ENCODE measurements at regions not wholly inside any gene's neighbourhood (a gene's known extent, or its start where the extent isn't known, plus 50 kb on each side); places are given as distances from the start of the nearest gene placed in this dataset.
"Not testable (repeated sequence)": the region's sequence is repeated elsewhere in the genome, so short reads cannot be mapped to it uniquely, and the experiment has no call there.

DNA sequence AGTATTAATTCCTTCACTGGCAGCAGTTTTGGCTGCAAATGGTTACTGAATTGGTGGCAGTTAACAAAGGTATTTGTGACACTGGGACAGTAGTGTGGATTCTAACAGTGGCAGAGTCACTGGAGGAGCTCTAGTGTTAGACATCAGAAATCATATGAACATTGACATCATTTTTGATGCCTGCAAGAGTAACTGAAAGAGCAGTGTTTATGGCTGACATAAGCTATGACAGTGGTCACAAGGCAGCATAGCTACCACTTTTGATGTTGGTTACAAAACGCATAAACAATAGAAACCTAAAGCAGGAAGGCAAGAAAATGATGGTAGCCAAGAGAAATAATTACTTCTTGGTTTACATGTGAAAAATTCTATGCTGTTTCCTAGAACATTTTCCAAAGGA lies 326.7 kb upstream of the MAN1A1 start:
- no peak for DNase-seq
- in situ Hi-C loops (cut with MboI; ENCODE audit: low pct_unique_long_range_greater_than_20kb, low sequenced_read_pairs): no loop called here

DNA sequence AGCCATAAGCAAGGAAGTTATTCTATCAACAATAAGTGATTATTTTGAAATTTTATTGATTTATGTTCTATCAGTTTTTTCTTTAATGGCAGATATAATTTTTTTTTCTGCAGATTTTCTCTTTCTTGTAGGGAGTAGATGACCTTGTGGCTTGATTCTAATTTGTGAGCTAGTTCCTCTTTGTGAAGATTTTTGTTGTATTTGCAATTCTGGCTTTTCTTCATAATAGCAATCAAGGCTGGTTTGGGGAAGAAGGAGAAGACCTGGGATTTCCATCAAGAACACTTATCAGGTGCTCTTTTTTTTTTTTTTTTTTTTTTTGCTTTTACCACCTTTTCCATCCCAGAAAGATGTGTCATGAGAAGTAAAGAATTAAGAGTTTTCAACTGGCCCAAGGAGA lies 324.2 kb upstream of the MAN1A1 start:
- no peak for DNase-seq
- in situ Hi-C loops (cut with MboI; ENCODE audit: low pct_unique_long_range_greater_than_20kb, low sequenced_read_pairs): no loop called here

DNA sequence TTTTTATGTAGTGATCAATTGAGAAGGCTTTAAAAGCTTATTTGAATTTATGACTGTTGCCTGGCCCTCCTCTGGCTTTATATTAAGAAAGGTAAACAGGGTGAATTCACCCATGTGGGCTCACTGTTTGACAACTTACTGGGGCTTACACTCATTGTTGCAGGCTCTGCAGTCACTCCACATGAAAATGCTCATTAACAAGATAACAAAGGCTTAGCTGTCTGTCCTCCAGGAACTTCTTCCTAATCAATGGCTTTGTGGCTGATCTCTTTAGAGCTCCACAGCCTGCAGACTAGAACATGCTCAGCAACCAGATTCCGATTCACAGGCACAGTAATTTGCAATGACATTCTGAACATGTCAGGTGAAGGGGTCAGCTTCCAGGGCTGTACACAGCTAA lies 323.2 kb upstream of the MAN1A1 start:
- in situ Hi-C loops (cut with MboI; ENCODE audit: low pct_unique_long_range_greater_than_20kb, low sequenced_read_pairs): no loop called here
- DNase-seq: no peak

DNA sequence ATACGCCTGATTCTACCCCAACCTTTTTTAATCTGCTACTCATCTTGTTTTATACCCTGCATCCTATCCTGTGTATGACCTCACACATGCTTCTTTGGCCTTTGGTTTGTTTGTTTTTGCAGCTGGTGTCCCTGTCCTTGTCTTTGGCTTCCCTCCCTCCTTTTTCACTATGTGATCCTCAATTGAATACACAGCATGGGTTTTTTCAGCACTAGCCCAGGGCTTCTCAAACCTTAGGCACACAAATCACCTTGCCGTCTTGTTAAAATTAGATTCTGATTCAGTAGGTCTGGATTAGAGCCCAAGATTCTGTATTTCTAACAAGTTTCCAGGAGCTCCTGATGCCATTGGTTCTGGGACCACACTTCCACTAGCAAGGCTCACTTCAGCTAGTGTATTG lies 321.5 kb upstream of the MAN1A1 start:
- in situ Hi-C loops (cut with MboI; ENCODE audit: low pct_unique_long_range_greater_than_20kb, low sequenced_read_pairs): no loop called here
- no peak for DNase-seq

DNA sequence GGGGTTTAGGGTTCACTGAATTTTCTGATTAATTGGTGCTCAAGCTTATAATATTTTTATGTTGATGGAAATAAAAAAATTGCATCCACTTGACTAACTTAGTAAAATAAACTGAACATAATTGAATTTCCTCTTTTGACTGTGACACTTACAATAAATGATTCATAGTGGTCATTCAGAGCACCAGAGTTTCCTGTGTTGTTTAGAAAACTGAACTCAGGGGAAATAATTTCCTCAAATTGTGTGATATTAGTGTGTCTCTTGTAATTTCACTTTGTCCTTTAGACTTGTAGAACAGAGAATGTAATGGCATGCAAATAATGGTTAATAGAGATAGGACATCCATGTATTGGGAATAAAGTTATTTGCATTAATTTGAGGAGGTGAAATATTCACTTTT lies 319.7 kb upstream of the MAN1A1 start:
- in situ Hi-C loops (cut with MboI; ENCODE audit: low pct_unique_long_range_greater_than_20kb, low sequenced_read_pairs): no loop called here
- DNase-seq: no peak

DNA sequence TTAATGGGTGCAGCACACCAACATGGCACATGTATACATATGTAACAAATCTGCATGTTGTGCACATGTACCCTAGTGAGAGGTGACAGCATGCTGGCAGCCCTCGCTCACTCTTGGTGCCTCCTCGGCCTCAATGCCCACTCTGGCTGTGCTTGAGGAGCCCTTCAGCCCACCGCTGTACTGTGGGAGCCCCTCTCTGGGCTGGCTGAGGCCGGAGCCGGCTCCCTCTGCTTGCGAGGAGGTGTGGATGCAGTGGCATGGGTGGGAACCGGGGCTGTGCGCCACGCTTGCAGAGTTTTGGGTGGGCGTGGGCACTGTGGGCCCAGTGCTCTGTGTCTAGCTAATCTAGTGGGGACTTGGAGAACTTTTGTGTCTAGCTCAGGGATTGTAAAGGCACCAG lies 315.9 kb upstream of the MAN1A1 start:
- in situ Hi-C loops (cut with MboI; ENCODE audit: low pct_unique_long_range_greater_than_20kb, low sequenced_read_pairs); DNase-seq: not testable (repeated sequence)

DNA sequence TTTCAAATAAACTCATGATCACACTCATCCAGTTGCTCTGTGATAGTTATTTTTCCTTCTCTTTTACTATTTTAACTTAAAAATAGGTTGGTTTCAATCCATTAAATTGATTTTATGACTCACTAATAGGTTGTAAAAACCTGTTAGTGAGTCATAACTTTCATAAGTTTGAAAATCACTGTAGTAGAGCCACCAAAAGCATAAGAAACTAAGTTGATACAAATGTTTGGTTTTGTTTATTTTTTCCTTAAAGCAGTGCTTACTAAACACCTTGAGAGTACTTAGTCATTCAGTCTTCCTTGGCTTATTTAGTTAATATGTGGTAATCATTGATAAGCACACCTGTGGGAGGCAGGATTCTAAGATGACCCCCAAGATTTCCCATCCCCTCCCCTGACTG lies 312.1 kb upstream of the MAN1A1 start:
- in situ Hi-C loops (cut with MboI; ENCODE audit: low pct_unique_long_range_greater_than_20kb, low sequenced_read_pairs): no loop called here
- DNase-seq: no peak

DNA sequence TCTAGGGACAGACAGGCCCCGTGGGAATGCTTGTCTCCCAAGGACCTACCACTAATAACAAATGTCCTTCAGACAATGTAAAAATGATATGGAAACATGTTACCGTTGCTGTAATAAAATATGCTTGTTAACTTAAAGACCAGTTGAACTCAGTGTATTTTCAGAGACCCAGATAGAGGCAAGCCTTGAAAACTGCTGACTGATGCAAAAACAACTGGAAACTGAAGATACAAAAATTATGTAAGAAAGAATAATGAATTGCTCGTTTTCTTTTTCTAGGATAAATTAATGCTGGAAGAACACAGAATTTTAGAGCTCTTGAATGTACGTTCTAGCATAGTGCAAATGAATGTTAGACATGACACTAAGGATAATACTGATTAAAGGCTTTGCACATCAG lies 311.5 kb upstream of the MAN1A1 start:
- in situ Hi-C loops (cut with MboI; ENCODE audit: low pct_unique_long_range_greater_than_20kb, low sequenced_read_pairs): no loop called here
- no peak for DNase-seq

DNA sequence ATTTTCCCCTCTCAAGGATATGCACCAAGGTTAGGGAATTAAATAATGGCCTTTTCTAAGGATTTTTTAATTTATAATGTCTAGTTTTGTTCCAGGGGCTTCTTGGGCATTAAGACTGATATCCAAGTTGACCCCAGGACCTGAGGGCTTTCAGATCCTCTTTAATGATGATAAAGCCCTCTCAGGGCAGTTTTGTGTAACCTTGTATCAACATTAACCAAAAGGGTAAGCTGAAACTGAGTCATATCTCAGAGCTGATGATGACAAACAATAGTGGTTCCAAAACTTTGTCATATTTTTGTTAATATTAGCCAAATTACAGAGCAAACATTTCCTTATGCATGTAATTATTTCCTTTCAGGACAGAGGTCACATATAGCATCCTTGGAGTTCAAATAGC lies 309.4 kb upstream of the MAN1A1 start:
- DNase-seq: no peak
- in situ Hi-C loops (cut with MboI; ENCODE audit: low pct_unique_long_range_greater_than_20kb, low sequenced_read_pairs): no loop called here

DNA sequence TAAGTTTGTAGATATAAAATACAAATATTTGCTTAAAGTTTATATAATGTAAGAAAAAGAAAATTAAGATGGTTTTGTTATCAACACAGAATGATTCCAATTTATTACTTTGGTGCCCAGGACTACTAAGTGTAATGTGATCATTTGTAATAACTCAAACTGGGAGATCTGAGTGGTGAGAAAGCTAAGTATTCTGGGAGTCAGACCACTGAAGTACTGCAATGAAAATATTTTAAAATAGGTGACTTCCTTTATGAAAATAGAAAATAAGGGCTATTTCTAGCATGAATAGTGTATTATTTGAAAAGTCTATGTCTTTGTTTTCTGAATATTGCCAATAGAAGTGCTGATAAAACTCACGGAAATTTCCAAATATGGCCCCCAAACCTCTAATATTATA lies 305.6 kb upstream of the MAN1A1 start:
- in situ Hi-C loops (cut with MboI; ENCODE audit: low pct_unique_long_range_greater_than_20kb, low sequenced_read_pairs): no loop called here
- no peak for DNase-seq

DNA sequence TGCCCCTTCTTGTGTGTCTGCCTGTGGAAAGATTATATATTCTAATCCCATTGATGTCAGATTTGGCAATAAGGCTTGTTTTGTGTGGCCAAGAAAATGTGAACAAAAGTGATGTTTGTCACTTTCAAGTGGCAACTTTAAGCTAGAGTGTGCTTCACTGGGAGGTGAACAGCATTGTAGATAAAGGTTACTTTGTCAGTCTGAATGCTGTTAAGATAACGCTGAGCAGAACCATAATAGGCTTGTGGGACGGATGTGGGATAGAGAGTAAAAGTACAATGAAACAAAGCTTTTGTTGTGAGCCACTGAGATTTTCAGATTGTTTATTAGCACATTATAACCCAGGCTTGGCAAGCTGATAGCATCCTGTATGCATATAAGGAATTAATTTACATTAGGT lies 303.8 kb upstream of the MAN1A1 start:
- in situ Hi-C loops (cut with MboI; ENCODE audit: low pct_unique_long_range_greater_than_20kb, low sequenced_read_pairs): no loop called here
- no peak for DNase-seq

DNA sequence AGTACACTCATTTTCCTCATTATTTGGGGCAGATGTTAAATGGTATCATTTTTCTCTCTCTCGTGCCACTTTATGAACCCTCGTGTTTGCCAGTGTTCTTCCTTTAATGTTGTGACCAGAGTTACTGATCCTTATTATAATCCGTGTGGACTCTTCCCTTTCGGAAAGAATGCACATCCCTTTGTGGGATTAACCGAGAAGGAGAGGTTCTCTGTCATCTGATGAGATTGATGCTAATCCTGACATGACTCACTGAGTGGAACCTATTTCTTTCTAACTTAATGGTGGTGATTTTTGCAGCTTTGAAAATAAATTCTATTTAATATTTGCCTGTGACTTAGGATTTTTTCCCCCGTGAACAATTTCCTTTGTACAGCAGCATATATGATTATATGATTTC lies 300.0 kb upstream of the MAN1A1 start:
- in situ Hi-C loops (cut with MboI; ENCODE audit: low pct_unique_long_range_greater_than_20kb, low sequenced_read_pairs): no loop called here
- DNase-seq: no peak

DNA sequence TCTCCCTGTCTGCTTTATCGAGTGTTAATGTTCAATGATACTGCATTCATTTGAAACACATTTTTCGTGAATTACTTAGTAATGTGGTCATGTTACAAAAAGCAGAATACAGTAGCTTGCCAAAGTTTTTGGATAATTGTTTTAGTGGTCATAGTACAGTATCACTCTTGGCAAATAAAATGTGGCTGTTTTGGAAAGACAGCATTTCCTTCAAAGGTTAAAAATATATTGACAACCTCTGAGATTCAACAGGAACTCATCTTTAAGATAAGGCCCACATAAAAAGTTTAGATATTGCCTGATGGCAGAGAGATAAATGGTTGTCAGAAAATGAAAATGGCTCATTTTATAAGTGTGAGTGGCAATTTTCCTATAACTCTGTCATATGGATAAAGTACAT lies 297.7 kb upstream of the MAN1A1 start:
- no peak for DNase-seq
- in situ Hi-C loops (cut with MboI; ENCODE audit: low pct_unique_long_range_greater_than_20kb, low sequenced_read_pairs): no loop called here

DNA sequence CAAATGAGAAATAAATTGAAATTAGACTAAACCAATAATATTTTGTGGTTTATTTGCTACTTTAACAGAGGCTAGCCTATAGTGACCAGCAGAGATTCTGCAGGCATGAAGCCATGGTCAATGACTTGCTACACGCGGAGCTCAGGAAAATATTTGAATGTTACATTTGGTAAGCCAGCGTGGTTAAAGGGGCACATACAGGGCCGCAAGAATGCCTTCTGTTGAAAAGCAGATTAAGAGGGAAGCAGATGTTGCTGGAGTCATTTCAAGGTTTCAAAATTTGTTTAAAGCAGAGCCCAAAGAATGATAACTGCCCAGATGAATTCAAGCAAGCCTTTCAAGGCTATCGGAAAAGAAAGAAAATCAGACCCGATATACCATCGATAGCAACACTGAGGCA lies 294.3 kb upstream of the MAN1A1 start:
- in situ Hi-C loops (cut with MboI; ENCODE audit: low pct_unique_long_range_greater_than_20kb, low sequenced_read_pairs): no loop called here
- no peak for DNase-seq

DNA sequence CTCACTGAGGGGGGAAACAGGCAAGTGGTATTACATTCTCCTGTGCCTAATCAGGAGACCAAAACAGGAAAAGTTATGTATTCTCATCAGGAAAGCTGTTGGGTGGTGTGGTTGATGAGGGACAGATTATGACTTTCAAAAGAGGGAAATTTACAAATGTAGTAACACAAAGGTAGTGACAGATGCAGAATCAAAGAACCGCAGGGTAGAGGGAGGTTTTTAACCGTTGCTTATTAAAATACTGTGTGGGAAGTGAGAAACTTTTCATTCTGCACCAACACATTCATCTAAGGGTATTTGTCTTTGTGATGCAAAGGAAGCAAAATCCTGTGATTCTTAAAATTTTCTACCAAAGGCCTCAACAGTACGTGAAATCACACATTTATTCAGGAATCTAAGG lies 288.2 kb upstream of the MAN1A1 start:
- peak; percentile 23 for DNase-seq
- in situ Hi-C loops (cut with MboI; ENCODE audit: low pct_unique_long_range_greater_than_20kb, low sequenced_read_pairs): no loop called here

DNA sequence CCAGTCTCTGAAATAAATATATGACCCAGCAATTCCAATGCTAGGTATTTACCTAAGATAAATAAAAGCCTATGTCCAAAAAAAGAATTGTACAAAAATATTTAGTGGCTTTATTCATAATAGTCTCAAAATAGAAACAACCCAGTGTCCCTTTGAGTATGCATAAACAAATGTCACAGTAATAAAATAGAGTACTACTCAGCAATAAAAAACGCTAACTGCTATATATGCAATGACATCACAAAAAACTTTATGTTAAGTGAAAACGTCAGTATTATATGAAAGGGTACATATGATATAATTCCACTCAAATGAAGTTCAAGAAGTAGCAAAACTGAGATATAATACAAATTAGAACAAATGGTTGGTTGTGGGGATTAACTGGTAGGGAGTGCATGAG lies 286.5 kb upstream of the MAN1A1 start:
- DNase-seq: no peak
- in situ Hi-C loops (cut with MboI; ENCODE audit: low pct_unique_long_range_greater_than_20kb, low sequenced_read_pairs): no loop called here

DNA sequence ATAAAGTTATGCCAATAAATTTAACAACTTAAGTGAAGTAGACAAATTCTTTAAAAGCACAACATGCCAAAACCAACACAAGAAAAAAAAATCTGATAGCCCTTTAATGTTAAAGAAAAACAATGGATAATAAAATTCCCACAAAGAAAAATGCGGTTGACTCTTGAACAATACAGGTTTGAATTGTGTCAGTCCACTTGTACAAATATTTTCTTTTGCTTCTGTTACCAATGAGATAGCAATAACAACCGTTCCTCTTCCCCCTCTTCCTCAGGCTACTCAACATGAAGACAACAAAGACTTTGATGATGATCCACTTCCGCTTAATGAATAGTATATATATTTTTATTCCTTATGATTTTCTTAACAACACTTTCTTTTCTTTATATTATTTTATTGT lies 283.9 kb upstream of the MAN1A1 start:
- in situ Hi-C loops (cut with MboI; ENCODE audit: low pct_unique_long_range_greater_than_20kb, low sequenced_read_pairs): no loop called here
- no peak for DNase-seq

DNA sequence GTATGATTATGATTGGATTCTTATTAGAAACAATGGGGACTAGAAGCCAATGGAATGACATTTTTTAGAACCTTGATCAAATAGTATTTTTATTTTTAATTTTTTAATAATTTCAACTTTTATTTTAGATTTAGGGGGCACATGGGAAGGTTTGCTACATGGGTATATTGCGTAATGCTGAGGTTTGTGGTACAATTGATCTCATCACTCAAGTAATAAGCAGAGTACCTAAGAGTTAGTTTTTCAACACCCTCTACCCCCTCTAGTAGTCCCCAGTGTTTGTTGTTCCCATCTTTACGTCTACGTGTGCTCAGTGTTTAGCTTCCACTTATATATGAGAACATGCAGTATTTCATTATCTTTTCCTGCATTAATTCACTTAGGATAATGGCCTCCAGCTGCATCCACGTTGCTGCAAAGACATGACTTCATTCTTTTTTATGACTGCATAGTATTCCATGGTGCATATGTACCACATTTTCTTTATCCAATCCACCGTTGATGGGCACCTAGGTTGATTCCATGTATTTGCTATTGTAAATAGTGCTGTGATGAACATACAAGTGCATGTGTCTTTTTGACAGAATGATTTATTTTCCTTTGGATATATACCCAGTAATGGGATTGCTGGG lies 281.1 kb upstream of the MAN1A1 start:
- DNase-seq: no peak
- in situ Hi-C loops (cut with MboI; ENCODE audit: low pct_unique_long_range_greater_than_20kb, low sequenced_read_pairs): no loop called here

DNA sequence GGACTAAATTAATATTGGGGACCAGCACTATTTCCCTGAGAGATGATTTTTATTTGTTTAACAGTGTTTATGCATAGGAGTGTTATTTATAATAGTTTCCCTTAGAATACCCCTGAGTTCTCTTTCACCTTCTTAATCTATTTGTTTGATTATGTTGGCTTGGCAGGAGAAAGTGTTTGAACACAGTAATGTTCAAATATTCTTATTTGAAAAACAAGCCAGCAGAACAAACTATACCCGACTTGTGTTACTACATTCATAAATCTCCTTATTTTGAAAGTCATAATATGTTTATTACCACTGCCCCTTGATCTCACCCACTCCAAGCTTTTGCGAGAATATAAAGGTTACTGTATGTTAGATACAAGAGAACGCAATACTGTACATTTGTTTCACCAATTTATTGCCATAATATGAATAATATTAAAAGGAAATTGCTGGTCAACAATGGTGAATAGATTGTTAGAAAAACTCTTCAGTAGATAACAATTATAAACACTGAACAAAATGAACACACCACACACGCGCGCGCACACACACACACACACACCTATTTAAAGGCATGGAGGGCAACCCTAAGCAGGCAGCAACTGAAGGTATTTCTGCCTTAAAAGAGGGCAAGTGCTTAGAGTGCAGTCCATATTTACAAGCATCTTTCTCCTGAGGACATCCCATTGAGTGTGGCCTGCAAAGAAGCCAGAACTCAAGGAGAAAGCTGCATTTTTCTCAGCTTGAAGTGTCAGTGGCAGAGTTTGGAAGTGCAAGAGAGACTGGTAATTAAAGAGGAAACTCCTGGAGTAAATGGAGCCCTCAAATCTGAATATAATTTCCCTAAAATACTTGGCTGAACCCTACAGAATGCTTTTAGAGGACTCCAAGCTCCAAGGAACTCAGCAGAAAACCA lies 279.4 kb upstream of the MAN1A1 start:
- peak; percentile 7 for DNase-seq
- in situ Hi-C loops (cut with MboI; ENCODE audit: low pct_unique_long_range_greater_than_20kb, low sequenced_read_pairs): no loop called here

DNA sequence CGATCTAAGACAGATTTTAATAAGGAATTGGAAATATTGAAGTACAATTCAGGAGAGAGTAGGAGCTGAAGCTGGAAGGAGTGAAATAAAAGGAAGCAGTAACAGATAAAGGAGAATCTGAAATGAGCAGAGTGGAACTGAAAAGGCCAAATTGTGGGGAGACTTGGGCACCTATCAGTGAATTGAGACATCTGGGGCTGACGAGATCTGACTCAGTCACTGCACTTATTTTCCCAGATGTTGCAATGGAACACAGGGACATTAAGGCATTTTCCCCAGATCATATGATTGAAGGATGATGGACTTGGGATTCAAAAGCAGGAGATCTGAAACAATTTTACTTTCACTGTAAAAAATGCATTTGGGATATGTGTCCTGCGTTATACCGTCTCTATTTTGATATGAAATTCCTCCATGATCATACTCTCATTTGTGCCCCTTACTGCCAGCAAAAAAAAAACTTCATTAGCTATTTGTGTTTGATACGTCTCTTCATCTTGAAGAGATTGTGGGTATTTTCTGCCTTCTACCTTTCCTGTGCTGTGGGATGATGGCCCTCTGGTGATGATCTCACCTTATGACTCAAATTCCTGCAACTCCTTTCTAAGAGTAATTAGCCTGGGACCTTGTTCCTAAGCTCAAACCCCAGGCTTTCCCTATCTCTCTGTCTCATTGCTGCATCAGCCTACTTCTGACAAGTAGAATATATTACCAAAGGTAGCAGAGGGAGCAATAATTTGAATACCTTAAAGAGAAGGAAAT lies 278.5 kb upstream of the MAN1A1 start:
- DNase-seq: no peak
- in situ Hi-C loops (cut with MboI; ENCODE audit: low pct_unique_long_range_greater_than_20kb, low sequenced_read_pairs): no loop called here

Data from KBM-7 (cell line).